PFSK-1 (cell line): ENCODE measurements at regions not wholly inside any gene's neighbourhood (a gene's known extent, or its start where the extent isn't known, plus 50 kb on each side); places are given as distances from the start of the nearest gene placed in this dataset.

ENCODE experiments used
- FOXP2 ChIP-seq: optimal IDR thresholded peaks from 2 replicates; pipeline ENCODE3; 2011; ENCODE audit warnings: borderline replicate concordance, control low read depth, inconsistent platforms; ENCODE audit not compliant: insufficient read depth; ENCODE audit errors: extremely low read length, extremely low read depth
- POLR2AphosphoS5 ChIP-seq: IDR thresholded peaks from 2 replicates; pipeline ENCODE4 v1.6.1; 2012; ENCODE audit warnings: low read depth, mild to moderate bottlenecking, control low read depth, low read length, moderate library complexity
- SIN3A ChIP-seq: IDR thresholded peaks from 2 replicates; pipeline ENCODE4 v1.6.1; 2012; ENCODE audit warnings: mild to moderate bottlenecking, low read length, moderate library complexity, borderline replicate concordance; ENCODE audit not compliant: insufficient read depth
- TAF1 ChIP-seq: IDR thresholded peaks from 2 replicates; pipeline ENCODE4 v1.6.1; 2012; ENCODE audit warnings: low read length, control low read depth, borderline replicate concordance; ENCODE audit not compliant: insufficient read depth
- TF ChIP-seq, protein P1 (sequence below), 2 experiments: IDR thresholded peaks; 2 replicates each; pipeline versions ENCODE4 v1.6.1 to v1.8.0; 2011 to 2012; ENCODE audit warnings: low read depth in 2 of 2, low read length in 2 of 2, control low read depth in 1 of 2, inconsistent platforms in 1 of 2, mild to moderate bottlenecking in 1 of 2, moderate library complexity in 1 of 2; ENCODE audit not compliant: insufficient read depth in 1 of 2

DNA sequence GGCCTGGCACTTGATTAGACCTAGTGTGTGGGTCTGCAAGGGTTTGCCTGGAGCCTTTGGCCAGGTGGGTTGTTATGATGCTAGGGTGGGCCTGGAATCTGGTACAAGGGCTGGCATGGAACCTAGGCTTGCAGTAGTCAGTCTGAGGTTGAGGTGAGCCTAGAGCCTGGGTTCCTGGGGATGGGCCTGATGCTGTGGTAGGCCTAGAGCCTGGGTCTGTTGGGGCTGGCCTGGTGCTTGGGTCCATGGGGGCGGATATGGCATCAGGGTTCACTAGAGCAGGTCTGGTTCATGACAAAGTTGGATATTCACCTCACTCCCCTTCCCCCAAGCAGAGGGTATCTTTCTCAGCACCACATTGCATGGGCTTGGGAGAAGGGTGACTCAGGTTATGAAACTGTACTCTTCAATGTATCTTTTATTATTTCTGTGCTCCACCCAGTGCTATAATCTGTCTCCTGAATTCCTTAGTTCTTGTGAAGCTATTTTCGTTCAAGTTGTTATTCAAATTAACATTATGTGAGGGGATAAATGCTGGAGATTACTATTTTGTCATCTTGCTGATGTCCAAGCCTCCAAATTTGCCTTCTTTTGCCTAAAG, 274.4 kb downstream of the NFKBIZ start:
- TF ChIP-seq TAF1 (no peak), SIN3A (no peak), FOXP2 (no peak), POLR2AphosphoS5 (no peak)
- TF ChIP-seq, protein P1, sequence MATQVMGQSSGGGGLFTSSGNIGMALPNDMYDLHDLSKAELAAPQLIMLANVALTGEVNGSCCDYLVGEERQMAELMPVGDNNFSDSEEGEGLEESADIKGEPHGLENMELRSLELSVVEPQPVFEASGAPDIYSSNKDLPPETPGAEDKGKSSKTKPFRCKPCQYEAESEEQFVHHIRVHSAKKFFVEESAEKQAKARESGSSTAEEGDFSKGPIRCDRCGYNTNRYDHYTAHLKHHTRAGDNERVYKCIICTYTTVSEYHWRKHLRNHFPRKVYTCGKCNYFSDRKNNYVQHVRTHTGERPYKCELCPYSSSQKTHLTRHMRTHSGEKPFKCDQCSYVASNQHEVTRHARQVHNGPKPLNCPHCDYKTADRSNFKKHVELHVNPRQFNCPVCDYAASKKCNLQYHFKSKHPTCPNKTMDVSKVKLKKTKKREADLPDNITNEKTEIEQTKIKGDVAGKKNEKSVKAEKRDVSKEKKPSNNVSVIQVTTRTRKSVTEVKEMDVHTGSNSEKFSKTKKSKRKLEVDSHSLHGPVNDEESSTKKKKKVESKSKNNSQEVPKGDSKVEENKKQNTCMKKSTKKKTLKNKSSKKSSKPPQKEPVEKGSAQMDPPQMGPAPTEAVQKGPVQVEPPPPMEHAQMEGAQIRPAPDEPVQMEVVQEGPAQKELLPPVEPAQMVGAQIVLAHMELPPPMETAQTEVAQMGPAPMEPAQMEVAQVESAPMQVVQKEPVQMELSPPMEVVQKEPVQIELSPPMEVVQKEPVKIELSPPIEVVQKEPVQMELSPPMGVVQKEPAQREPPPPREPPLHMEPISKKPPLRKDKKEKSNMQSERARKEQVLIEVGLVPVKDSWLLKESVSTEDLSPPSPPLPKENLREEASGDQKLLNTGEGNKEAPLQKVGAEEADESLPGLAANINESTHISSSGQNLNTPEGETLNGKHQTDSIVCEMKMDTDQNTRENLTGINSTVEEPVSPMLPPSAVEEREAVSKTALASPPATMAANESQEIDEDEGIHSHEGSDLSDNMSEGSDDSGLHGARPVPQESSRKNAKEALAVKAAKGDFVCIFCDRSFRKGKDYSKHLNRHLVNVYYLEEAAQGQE (IDR thresholded peaks at IDR 0.05; ENCODE audit: insufficient read depth in 1 of 2, low read depth in 2 of 2, low read length in 2 of 2), result no peak

DNA sequence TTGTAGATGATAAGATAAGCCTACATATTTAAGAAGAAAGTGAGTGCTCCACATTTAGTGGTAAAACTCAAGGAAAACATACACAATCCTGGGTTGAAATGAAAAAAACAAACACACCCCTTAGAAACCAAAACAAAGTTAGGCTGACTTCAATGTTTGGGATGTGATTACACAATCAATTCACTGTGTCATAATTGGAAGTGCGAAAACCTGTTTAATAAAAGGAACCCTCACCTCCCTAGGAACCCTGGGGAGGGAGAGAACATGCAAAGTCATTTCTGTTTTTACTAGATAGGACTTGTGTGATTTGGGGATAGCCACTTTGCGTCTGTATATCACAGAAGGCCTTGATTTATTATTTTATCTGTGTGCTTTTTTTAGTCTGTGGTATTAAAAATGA, 275.0 kb downstream of the NFKBIZ start:
- TF ChIP-seq FOXP2 (no peak), POLR2AphosphoS5 (no peak), TAF1 (no peak), SIN3A (no peak)
- TF ChIP-seq, protein P1 (IDR thresholded peaks at IDR 0.05; ENCODE audit: insufficient read depth in 1 of 2, low read depth in 2 of 2, low read length in 2 of 2), result no peak

DNA sequence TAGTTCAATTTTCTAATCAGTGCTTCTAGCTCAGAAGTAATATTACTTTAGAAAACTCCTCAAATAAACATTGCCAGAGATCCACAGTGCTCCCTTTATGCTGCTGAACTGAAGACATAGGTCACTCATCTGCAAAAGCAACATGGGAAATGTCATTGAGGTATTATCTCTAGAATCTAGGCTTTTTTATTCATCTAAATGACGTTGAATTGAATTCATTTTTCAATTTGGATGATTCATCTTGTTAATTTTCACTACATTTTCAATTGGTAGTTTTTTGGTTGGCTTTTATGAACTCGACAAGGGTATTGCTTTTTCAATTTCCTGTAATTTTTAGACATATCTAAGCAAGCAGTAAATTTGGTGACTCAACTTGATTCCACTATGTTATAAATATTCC, 275.4 kb downstream of the NFKBIZ start:
- TF ChIP-seq FOXP2 (no peak), POLR2AphosphoS5 (no peak), TAF1 (no peak), SIN3A (no peak)
- TF ChIP-seq, protein P1 (IDR thresholded peaks at IDR 0.05; ENCODE audit: insufficient read depth in 1 of 2, low read depth in 2 of 2, low read length in 2 of 2), result no peak

DNA sequence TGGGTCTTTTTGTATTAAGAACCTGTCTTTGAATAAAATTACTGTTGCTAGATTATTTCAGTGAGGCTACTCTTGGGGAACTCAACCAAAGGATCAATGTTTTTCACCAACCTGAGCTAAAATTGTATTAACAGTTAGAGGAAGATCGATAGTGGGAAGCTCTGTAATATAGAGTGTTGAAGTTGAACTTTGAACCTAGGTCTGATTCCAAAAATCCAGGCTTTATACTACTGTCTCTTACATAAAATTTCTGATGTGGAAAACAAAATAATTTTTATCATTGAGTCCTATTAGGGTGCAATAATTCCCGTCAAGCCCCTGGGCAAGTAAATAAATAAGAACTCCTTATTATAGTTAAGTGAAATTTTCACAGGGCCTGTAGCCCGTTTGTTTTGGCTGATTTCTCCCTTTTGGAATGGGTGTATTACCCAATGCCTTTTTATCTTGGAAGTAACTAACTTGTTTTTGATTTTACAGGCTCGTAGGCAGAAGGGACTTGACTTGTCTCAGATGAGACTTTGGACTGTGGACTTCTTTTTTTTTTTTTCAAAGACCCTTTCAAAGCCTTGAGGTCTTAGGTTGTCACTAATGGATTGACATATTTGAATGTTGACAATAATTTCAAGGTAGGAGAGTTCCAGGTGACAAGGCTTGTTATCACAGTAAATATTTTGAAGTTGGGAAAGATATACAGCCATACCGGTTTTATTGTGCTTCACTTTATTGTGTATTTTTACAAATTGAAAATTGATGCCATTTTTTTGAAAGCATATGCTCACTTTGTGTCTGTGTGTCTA, 276.1 kb downstream of the NFKBIZ start:
- TF ChIP-seq POLR2AphosphoS5 (no peak), TAF1 (no peak), FOXP2 (no peak), SIN3A (no peak)
- TF ChIP-seq, protein P1 (IDR thresholded peaks at IDR 0.05; ENCODE audit: insufficient read depth in 1 of 2, low read depth in 2 of 2, low read length in 2 of 2), result no peak

DNA sequence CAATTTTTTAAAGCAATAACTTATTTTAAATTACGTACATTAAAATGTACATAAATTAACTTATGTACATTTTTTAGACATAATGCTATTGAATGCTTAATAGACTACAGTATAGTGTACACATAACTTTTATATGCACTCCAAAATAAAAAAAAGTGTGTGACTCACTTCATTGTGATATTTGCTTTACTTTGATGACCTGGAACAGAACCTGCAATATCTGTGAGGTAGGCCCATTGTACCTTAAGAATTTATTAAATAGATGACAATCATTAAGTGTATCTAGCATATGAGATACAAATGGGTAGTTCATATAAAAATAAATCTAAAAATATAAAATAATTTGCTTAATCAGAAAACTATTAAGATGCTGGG, 276.7 kb downstream of the NFKBIZ start:
- TF ChIP-seq FOXP2 (no peak), TAF1 (no peak), SIN3A (no peak), POLR2AphosphoS5 (no peak)
- TF ChIP-seq, protein P1 (IDR thresholded peaks at IDR 0.05; ENCODE audit: insufficient read depth in 1 of 2, low read depth in 2 of 2, low read length in 2 of 2), result no peak
